GM21423 (cell line): ENCODE measurements at regions not wholly inside any gene's neighbourhood (a gene's known extent, or its start where the extent isn't known, plus 50 kb on each side); places are given as distances from the start of the nearest gene placed in this dataset.
"Not testable (repeated sequence)": the region's sequence is repeated elsewhere in the genome, so short reads cannot be mapped to it uniquely, and the experiment has no call there.

Source experiments
- ATAC-seq: cut with Tn5 transposase; IDR thresholded peaks from one replicate; pipeline ENCODE4 v1.9.1; 2021; ENCODE audit warnings: mild to moderate bottlenecking, moderate library complexity; ENCODE audit not compliant: unreplicated experiment

DNA sequence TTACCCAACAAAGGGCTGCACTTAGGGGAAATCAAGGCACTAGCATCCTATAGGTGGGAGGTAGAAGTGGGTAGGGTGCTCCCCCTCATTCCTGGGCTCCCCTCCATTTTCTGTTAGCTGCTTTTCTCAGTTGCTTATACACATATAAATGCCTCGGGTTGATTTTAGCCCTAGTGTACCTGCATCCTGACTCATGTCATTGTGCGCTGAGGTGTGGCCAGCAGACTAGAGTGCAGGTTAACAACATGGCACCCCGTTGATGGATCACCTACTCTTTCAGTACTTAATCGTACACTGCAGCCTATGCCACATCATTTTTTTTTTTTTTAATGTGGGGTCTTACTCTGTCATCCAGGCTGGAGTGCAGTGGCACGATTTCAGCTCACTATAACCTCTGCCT lies 144.0 kb upstream of the ITGB1 start:
- ATAC-seq = no peak

DNA sequence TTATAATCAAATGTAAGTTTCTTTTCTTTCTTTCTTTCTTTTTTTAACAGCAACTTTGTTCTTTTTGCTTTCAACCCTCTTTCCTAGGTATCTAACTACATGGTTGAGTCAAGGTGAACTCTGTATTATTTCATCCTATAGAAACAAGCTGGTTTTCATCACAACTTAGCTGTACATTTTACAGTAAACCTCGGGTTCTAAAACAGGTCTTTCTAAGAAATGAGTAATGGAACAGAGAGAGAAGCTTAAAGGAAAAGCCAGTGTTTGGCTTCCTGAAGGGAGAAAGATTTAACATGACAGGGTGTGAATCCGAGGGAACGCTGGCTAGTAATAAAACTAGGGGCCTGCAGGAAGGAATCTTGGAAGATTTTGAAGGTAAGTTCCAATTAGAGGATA lies 143.4 kb upstream of the ITGB1 start:
- ATAC-seq = no peak

DNA sequence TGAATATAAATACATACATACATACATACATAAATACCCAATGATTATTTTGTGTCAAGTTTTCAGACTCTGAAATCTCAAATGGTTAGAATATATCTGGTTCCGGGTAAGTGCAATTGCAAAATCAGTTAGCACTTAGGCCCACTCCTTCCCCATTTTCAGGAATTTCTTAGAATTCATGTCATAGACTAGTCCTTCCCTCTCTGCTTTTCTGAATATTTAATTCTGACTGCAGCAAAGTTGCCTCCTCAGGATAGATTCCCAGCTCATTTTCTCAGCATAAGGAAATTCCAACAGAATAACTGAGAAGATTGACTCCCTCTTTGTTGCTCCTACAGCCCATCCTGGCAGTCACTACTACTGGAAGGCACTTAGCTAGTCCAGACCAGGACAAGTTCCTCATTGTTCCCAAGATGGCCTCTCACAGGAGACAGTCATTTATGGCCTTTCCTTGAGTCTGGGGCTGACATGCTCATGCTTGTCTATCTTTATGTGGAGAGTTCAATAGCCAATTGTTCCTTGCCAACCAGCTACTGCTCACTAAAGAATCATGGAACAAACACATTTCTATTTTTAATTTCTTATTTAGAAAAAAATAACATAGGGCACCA lies 142.9 kb upstream of the ITGB1 start:
- ATAC-seq = no peak

DNA sequence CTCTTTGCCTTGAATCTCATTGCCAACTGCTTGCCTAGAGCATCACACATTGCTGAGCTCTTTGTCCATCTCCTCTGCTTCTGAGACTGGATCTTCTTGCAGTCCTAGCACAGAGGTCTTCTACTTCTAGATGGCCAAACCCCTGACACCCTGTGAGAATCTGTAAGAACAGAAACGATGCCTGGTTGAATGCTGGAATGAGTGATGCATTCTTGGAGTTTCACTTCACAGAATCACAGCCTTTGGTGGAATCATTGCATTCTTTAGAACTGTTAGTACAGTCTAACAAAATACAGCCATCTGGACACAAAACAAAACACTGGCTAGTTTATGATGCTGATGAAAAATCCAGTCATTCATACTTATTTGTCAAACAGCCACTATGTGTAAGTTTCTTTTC lies 141.7 kb upstream of the ITGB1 start:
- no peak for ATAC-seq

DNA sequence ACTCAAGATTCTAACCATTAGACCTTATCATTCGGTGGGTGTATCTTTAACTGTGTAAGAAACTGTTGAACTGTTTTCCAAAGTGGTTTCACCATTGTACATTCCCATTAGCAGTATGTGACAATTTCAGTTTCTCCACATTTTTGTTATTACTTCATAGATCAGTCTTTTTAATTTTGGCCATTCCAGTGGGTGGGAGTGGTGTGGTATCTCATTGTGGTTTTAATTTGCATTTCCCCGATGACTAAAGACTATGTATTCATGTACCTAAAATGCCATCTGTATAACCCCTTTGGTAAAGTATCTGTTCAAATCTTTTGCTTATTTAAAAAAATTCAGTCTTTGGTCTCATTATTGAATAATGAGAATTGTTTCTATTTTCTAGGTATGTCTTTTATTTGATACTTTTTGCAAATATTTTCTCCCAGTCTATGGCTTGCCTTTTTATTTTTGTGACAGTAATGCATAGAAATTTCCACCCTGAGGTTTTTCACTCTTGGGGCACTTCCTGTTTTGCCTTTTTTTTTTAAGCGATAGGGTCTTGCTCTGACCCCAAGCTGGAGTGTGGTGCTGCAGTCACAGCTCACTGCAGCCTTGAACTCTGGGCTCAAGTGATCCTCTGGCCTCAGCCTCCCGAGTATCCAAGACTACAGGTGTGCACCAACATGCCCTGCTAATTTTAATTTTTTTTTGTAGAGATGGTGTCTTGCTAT lies 141.1 kb upstream of the ITGB1 start:
- ATAC-seq = no peak

DNA sequence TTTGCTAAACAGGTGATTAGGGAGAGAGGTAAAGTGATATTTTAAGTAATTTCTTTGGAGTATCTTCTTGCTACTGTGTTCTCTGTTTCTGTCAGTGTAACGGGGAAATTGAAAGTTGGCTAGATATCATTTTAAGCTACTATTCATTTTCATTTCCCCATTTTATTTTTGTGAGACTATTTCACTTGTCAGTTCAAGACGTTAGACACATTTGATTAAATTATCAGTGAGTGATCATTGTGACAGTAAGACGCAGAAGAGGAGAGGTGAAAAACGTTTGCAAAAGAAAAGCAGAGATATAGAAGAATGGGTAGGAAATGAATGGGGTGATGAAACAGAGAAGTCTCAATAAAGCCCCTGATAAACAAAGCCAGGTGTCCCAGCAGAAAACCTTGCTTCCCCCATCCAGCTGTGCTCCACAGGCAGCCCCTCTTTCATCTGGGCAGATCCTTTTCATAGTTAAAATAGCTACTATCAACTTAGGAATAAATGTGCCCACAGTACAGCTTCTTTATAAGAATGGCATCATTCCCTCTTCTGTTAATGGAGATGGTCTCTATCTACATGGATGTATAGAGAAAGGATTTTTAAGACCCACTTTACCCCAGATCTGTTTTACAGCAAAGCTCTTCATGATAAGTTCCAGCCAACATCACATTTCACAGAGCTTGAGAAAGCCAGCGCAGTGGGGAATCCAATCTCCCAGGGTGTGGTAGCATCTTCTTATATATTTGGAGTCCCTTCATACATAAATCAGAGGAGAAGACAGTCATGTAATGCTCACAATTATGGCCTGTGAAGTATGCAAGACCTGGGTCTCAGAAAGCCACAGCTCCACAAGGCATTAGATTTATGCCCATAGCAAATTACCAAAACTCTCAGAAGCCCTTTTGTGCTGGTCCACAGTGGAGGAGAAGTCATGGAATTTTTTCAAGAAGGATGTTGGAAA lies 138.1 kb upstream of the ITGB1 start:
- peak; percentile 69 for ATAC-seq

DNA sequence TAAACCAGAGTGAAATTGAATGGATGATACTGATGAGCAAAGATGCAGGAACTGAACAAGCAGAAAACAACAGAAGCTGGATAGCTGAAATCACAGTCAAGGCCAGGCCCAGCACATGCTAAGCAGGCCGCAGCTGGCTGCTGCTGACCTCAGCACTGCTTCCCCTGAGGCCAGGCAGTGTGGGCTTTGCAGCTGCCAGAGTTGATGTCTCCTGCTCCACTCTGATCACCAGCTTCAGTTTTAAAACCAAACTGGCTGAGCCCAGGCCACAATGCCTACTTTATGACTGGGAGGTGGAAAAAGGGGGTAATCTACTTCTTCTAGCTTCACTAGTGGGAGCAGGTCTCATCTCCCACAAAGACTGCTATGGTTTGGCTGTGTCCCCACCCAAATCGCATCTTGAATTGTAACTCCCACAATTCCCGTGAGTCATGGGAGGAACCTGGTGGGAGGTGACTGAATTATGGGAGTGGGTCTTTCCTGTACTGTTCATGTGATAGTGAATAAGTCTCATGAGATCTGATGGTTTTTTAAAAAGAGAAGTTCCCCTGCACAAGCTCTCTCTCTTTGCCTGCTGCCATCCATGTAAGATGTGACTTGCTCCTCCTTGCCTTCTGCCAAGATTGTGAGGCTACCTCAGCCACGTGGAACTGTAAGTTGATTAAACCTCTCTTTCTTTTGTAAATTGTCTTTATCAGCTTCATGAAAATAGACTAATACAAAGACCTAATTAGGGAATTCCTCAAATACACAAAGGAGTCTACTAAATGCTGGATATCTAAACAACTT lies 136.4 kb upstream of the ITGB1 start:
- ATAC-seq = no peak

DNA sequence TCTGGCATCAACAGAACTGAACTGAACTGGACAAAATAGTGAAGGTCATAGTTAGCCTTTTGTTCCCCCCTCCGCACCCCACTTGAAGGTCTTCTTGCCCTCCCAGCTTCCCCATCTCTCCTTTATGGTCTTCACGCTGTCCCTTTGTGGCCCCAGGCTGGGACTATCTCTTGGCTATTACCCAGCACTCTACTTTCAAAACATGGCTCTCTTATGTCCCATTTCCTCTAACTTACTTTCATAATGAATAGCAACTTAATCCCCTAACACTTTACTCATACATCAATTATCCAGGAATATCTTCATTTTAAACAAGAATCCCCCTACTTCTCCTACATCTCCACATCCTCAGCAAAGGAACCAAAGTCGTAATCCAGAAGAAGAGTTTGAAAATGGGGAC lies 135.3 kb upstream of the ITGB1 start:
- no peak for ATAC-seq

DNA sequence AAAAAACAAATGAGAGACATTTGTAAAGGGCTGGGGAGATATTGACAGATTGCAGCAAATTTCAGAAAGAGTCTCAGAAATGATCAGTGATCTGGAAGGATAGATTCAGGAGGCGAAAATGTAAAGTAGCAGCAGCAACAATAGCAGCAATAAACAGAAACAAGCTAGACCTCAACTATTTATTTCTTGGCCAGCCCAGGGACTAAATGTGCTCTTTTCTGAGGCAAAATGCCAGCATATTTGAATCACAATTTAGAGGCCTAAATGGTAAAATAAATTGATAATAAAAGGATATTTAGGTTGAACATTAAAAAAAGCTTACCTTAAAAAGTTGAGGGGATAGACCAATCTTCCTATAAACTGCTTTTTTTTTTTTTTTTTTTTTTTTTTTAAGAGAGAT lies 134.6 kb upstream of the ITGB1 start:
- no peak for ATAC-seq

DNA sequence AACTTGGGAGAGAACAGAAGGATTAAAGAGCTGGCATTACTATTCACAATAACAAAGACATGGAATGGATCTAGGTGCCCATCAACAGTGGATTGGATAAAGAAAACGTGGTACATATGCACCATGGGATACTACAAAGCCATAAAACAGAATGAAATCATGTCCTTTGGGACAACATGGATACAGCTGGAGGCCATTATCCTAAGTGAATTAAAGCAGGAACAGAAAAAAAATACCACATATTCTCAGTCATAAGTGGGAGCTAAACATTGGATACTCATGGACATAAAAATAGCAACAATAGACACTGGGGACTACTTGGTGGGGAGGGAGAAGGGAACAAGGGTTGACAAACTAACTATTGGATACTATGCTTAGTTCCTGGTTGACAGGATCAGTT lies 133.2 kb upstream of the ITGB1 start:
- ATAC-seq = no peak

DNA sequence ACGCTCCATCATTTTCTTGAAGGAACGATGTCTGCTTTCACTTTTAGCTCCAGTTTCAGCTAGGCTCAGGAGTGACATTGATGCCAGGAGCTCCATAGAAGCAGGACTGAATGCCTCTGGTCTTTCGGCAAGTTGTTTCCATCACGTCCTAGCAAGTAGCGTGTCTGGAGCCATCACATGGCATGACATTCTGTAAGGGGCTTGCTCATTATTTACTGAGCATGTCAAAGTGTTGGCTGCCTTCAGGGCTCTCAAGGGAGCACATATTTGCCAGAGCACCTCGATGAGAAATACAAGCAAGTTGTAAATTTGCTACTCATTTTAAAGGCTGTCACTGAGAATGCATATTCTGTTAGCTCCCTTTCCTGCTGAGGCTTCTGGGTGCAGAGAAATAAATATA lies 131.0 kb upstream of the ITGB1 start:
- ATAC-seq = no peak

DNA sequence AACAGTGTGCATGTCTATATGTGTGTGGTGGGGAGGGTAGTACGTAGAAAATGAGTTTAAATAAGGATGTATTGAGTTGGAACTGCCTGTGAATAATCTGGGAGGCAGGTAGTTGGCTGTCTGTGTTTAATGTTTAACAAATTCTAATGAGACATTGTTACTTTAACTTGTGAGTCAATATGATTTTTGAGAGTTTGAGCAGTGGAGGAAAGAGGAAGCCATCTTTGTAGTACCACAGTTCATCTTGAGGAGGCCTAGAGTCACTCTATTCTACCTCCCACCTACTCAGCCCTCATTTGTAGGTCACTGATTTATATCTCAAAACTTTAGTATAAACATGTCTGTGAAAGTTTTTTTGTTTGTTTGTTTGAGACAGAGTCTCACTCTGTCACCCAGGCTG lies 129.9 kb upstream of the ITGB1 start:
- no peak for ATAC-seq

DNA sequence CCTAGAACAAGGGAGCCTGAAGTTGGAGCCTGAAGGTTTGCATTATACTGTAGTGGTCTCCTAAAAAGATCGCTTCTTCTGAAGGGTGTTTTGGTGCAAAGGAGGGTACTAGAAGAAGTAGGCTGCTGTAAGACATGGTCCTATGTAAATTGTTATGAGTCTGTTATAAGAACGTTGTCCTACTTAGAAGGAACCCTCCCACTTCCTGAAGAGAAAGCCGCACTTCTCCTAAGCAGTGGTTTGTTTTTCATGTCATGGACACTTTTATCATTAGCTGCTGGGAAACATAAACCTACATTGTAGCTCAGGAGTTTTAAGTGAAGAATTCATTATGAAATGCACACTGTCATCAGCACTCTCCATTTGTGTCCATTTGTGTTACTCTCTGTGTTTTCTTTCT lies 129.1 kb upstream of the ITGB1 start:
- no peak for ATAC-seq

DNA sequence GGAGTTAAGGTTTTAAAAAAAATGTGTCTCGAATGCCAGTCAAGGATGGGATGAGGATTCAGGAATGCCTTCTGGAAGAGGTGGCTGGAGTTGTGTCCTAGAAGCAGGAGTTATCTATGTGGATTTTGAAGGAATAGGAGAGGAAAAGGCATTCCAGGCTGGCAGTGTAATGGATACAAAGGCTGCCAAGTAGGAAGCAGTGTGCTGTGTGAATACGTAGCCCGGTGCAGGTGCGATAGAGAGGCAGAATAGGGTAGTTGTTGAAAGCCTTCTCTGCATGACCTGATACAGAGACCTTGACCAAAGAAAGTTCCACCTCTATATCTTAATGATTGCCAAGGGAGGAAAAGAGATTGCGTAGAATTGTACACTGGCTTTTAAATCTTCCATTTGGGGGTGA lies 128.1 kb upstream of the ITGB1 start:
- ATAC-seq = no peak

DNA sequence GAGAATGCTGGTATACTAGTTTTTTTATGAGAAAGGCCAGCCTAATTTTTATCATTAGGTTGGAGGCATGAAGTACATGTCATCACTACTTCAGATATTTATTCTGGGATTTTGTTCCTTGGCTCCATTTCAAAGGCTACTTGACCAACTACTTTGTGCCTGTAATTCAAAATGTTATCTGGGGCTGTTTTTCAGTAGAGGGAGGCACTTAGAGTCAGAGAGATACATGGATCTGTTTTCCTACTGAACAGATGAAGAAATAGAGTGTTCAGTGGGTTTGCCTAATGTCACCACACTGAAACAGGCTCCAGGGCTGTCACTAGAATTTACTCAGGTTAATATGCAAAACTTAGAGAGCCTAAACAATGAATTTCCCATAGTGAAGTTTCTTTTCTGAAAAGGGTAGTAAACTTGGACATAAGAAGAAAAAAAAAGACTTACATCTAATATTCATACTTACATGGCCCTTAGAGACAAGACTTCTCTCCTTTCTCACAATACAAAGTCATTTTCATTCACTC lies 127.3 kb upstream of the ITGB1 start:
- no peak for ATAC-seq

DNA sequence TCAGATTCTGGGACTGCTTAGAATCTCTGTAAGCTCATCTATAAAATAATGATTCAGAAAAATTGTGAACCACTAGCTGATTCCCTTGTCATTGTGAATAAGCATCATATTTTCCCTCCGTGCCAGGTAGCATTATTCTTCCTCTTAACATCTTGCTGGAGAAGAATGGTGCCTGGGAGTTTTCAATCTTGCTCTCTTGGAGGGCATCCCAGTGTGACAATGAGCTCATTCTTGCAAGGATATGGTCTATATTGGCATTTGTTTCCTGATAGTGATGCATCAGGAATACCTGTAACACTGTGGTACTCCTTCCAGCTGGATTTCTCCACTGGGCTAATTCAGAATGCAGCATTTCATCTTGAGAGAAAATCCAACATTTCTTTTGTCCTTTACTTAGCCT lies 126.4 kb upstream of the ITGB1 start:
- ATAC-seq = no peak

DNA sequence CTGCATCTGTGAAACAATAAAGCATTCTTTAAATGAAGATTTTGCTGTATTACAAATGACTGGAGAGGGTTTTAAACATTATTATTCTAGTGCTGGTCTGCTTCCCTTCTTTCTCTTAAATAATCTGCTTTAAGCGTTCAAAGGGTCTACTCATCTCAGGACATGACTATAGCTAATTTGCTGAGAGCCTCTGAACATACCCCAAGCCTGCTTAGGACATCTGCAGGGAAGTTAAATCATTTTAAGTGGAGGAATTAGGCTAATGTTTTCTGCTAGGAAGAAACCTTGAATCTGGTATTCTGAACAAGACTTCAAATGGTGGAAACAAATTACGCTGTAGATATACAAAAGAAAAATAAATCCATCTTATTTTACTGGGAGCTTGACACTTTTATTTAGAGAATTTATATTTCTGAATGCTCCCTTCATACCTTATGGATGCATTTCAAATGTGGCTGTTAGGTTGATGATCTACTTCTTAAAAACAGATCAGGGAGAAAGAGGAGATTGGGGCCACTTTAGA lies 124.4 kb upstream of the ITGB1 start:
- ATAC-seq = no peak

DNA sequence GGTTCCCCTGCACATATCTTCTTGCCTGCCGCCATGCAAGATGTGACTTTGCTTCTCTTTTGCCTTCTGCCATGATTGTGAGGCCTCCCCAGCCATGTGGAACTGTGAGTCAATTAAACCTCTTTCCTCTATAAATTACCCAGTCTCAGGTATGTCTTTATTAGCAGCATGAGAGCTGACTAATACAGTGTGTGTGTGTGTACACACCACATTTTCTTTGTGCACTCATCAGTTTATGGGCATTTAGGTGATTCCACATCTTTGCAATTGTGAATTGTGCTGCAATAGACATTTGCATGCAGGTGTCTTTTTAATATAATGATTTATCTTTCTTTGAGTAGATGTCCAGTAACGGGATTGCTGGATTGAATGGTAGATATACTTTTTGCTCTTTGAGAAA lies 122.4 kb upstream of the ITGB1 start:
- ATAC-seq = not testable (repeated sequence)

DNA sequence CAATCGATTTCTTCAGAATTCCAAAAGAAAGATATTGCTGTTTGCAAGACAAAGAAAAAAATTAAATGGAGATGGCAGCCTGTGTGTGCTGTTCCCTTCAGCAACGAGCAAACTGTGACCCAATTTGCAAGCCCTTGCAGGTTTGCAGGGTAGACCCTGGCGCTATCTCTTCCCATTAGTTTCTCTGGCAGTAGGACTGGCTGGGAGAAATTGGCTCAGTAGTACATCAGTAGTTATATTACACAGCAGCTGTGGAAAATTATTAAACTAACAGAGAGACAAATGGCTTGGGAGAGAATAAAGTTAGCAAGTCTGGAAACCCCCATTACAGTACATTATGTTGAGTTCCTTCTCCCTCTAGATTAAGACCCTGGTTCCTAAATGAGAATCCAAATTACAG lies 116.4 kb upstream of the ITGB1 start:
- ATAC-seq = no peak

DNA sequence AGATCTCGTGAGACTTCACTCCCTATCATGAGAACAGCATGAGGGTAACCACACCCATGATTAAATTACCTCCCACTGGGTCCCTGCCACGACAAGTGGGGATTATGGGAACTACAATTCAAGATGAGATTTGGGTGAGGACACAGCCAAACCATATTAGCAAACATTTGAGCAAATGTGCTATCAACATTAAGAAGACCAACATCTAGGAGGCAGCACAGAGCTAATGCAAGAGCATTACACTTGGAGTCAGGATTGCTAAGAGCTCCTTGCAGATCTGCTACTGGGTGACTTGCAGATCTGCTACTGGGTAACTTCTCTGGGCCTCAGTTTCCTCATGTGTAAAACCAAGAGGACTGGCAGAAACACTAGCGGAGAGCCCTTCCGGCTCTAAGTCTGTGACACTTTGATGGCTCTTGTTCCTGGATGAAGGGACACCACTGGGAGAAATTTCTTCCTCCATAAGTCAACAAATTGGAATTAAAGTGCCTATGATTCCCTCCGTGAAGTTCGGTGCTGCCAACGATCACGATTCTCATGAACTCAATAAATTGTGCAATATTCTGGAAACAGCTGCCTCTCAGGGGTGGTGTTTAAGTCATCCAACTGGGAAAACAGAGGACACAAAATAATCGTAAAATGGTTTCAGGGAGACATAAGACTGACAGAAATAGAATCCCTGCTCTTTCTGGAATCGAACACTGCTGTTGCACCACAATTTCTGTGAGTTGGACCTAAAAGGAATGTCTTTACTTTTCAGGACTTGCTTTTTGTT lies 115.8 kb upstream of the ITGB1 start:
- ATAC-seq = no peak
